Fibroblast of mammary gland (primary cell): ENCODE measurements at regions not wholly inside any gene's neighbourhood (a gene's known extent, or its start where the extent isn't known, plus 50 kb on each side); places are given as distances from the start of the nearest gene placed in this dataset.

ENCODE experiments used
- DNase-seq: peaks from one replicate; pipeline ENCODE4 v3.0.0-alpha.2; 2010; ENCODE audit warnings: low read depth
- H3K4me3 ChIP-seq: 2 replicates; pipeline ENCODE4 v1.5.1; 2011; ENCODE audit warnings: low read depth, mild to moderate bottlenecking, low read length, moderate library complexity; ENCODE audit not compliant: control insufficient read depth
- CTCF ChIP-seq: conservative IDR thresholded peaks from 2 replicates; pipeline ENCODE4 v1.5.1; 2011; ENCODE audit warnings: low read depth, low read length, inconsistent platforms; ENCODE audit not compliant: control insufficient read depth, insufficient read depth

- H3K4me3 ChIP-seq: no peak overlapping the region
- peak; percentile 92 for DNase-seq
- no peak for TF ChIP-seq CTCF
Measured at GRCh38 chr12:126668538-126668937, 1598.4 kb upstream of the TMEM132C start.

- DNase-seq: peak; percentile 48
- no peak for TF ChIP-seq CTCF
- H3K4me3 ChIP-seq: no peak overlapping the region
Measured at GRCh38 chr12:126668961-126669360, 1598.0 kb upstream of the TMEM132C start.

- DNase-seq: no peak
- TF ChIP-seq CTCF: no peak
- no peak overlapping the region for H3K4me3 ChIP-seq
Measured at GRCh38 chr12:126676434-126676833, 1590.5 kb upstream of the TMEM132C start.

- no peak overlapping the region for H3K4me3 ChIP-seq
- no peak for DNase-seq
- no peak for TF ChIP-seq CTCF
Measured at GRCh38 chr12:126681676-126682075, 1585.3 kb upstream of the TMEM132C start.

GRCh38 chr12:126684703-126685102 lies 1582.3 kb upstream of the TMEM132C start:
- no peak for TF ChIP-seq CTCF
- no peak for DNase-seq

GRCh38 chr12:126685636-126686035 lies 1581.3 kb upstream of the TMEM132C start:
- no peak overlapping the region for H3K4me3 ChIP-seq
- DNase-seq: no peak
- TF ChIP-seq CTCF: no peak

More at GRCh38 chr12:126684703-126685102, 1582.3 kb upstream of the TMEM132C start:
- no peak overlapping the region for H3K4me3 ChIP-seq

- no peak for DNase-seq
- no peak overlapping the region for H3K4me3 ChIP-seq
- TF ChIP-seq CTCF: no peak
Measured at GRCh38 chr12:126688556-126688955, 1578.4 kb upstream of the TMEM132C start.
